Fibroblast of skin of right quadriceps (primary cell): ENCODE measurements at regions not wholly inside any gene's neighbourhood (a gene's known extent, or its start where the extent isn't known, plus 50 kb on each side); places are given as distances from the start of the nearest gene placed in this dataset.

Experiments
- DNase-seq: peaks from one replicate; pipeline ENCODE4 v3.0.0-alpha.2; 2013

DNA sequence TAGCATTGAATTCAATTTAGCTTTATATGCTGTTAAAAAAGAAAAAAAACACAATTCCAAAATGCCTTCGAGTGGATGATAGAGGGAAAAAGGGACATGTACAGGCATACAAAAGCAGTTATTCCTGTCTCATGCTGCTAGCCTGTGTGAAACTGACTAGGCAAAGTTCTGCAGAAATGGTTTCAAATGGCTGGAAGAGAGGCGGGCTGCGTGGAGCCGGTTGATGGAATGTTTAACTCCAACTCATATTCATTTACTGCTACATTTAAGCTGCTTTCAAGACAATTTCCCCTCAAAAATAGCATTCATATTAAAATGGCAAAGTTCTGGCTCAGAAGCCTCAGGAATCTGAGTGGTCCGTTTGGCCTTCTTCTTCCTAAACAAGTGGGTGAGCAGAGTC is 143.8 kb upstream of the PPARGC1A start:
- no peak for DNase-seq

DNA sequence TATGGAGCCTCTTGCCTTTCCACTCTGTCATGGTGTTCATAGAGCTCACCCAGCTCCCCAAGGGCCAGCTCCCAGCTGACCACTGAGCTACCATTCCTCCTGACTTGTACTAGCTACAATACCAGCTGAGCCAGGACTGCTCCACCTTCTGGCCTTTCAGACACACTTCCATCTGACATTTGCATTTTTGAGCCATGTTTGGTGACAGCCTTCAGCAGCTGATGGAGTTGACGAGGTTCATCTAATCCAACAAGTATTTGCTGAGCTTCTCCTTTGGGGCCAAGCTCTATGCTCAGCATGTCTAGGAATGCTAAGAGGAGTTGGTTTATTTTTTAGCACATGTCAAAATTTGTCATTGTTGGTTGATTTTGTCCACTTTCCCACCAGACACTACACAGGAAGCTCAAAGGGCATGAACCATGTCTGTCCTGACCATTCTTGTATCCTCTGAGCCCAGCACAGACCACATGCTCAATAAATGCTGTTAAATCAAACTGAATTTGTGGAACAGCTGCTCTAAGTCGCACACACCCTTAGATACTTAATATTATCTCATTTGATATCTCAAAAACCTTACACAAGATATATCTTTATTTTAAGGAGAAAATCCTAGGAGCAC is 142.6 kb upstream of the PPARGC1A start:
- DNase-seq = no peak

DNA sequence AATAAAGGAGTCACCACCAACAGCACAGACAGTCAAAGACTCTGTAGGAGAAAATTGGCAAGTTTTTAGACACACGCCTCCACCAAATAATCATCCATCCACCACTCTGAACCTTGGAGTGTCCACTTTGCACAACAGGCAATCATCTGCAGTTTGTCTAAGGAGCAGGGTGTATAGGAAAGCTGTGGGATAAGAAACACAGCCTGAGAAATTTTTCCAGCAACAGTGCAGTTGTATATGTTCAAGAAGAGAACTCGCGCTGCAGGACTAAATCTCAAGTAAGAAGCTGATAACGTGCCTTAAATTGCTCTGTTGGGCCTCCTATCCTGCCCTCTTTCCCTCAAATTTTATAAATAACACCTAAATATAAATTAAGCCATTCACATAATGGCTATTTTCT is 136.7 kb upstream of the PPARGC1A start:
- no peak for DNase-seq

DNA sequence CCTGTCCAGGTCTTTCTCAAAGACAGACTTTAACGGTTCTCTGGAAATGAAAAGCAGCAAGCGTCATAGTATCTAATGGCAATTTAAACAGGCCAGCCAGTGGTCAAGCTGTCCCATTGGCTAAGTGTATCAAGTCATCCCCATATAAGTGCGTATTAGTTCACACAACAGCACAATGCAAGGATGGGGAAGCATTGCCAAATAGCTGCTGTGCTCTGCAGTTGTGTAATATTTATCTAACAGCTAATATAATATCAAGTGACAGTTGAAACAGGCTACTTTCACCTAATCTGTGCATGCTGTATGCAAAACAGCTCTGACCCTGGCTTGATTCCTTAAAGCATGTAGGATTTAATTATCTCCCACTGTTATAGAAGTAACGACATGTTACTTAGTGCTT is 134.8 kb upstream of the PPARGC1A start:
- peak; percentile 51 for DNase-seq

DNA sequence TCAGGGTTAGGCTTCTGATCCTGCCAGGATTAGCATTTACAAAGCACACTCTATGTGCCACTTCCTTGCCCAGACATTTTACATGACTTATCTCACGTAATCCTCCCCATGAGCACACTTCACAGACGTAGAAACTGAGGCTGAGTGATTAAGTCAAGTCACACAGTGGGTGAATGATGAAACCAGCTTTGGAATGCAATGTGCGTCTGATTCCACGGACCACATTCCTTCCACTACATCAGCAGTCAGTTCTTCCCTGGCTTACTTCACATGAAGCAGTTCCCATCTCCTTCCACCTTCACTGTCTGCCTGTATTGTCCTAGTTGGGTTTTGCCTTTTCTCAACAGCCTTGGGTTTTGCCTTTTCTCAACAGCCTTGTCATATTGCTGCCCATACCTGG is 134.3 kb upstream of the PPARGC1A start:
- DNase-seq = peak; percentile 61

DNA sequence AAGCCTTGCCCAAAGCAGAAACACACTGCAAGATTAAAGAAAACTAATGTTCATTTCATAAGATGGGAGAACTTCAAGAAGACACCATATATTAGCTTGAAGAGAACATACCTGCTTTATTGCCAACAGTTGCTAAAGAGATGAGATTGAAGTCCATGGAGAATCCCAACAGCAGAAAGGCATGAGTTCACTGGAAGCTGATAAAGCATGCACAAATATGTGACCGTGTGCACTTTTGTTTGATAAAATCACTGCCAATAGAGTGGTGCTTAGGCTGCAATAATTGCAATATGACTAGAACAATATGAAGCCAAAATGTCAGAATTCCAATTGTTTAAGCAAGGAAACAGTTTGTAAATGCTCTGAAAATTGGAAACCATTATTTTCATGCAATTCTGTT is 125.9 kb upstream of the PPARGC1A start:
- no peak for DNase-seq

DNA sequence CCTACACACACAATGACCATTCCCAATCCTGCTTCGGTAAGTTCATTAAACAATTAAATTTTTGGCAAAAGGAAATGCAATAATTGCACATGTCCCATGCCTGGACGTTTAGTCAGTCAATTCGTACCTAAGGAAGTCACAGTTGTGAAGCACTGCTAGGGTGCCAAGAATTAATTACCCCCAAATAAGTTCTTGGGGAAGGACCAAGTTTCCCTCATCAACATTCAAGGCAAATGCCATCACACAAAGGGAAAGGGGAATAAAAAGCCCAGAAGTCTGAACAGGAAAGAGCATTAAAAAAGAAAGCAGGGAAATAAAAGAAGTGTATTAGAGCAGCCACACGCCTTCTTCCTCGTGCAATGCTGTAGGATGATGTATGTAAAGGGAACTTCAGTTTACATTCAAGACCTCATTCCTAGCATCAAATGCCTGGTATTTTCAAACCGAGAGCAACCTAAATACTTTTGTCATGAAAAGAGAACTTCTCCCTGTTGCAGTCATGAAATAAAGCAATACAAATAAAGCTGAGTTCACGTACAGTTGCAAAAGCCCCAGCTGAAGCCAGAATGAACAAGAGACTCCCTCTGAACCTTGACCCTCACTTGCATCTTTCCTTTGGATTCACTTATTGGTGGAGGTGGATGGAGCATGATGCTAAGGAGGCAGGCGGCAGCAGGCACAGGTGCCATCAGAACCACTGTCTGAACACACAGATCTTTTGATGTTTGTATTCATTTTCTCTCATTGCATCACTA is 124.0 kb upstream of the PPARGC1A start:
- DNase-seq = no peak

DNA sequence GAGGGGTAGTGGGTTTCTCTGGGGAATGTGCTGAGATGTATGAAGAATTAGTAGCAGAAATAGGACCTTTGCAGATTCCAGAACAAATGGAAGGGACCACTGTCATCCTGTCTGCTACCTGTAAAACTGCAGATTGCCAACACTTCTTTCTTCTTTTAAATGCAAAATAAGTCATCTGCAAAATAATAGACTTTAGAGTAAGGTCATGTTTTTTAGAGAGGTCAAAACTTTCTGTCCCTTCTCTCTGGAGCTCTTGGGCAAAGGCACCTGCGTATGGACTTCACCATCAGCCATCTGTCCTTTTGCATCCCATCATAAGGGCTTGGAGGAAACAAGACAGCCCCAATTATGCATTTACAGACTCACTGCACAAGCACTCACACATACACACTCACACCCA is 121.1 kb upstream of the PPARGC1A start:
- no peak for DNase-seq

DNA sequence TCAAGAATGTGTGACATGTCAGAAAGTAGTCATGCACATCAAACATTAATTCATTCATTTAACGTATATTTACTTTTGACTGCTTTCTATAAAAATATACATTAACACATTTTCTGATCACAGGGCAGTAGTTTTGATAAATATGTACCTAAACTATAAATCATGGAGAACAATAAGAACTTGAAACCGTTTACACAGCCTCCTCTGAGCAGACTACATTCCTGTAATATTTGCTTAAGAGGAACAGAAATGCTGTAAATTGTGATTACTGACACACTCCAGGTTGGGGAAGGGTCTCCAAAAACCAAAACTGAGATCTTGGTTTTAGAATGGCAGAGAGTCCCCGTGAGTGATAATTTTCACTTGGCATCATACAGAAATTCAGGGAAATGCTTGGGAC is 120.7 kb upstream of the PPARGC1A start:
- DNase-seq = no peak

DNA sequence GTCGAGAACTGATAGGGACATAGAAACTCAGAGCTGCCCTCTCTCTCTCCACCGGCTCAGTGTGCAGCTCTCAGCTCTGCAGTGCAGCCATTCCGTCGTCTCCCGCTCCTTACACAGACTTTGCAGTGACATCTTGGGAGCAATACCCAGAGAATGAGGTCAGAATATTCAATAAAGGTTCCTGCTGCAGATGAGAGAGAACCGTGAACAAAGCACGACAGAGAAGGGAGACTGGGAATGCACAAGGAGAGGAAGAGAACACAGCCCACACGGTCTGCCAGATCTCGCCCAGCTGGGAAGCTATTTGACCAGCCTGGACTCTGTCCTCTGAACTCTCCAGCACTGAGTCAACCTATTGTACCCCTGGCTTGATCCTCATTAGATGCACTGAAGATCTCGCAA is 118.0 kb upstream of the PPARGC1A start:
- no peak for DNase-seq

DNA sequence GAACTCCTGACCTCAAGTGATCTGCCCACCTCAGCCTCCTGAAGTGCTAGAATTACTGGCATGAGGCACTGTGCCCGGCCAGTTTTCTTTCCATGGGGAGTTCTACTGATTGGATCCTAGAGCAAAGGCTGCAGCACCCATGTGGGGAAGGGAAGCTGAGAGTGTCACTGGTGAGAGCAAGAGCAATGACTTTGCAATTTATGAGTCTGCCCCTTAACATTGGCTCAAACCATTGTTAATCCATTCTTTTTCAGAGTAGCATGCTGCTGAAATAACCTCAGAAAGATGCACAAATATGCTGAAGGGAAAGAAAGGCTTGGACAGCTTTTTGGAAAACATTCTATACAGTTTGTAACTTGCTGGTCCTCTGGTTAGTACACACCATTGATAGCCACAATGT is 116.4 kb upstream of the PPARGC1A start:
- DNase-seq = no peak

DNA sequence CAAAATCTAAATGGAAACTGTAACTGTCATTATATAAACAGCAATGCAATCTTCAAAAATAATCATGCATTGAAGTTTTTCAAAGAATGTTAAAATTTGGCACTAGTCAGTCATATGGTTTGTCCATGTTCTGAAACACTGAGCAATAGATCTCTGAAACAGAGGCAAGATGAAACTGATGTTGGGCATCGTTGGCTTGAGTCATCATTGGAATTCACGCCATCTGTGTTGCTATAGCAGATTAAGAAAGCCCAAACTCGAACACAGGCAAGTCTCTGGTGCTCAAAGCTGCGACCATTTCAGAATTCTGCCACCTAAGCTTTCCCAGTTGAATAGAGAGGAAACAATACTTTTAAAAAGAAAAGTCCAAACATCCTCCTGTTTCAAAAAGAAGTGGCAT is 114.1 kb upstream of the PPARGC1A start:
- DNase-seq = peak; percentile 15

DNA sequence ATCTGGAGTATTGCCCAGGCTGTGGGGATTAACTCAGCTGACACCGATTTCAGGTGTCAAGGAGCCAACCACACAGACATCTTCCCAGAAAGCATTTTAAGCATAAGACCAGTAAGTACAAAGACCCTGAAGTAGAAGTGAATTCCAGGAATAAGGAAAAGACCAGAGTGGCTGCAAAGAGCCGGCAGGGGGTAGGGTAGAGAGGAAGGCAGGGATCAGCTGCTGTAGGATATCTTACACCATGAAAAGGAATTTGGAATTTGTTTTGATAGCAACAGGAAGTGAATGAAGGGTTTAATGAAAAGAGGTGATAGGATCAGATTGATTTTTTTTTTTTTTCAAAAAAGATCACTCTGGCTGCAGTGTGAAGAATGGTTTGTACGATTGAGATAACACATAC is 113.6 kb upstream of the PPARGC1A start:
- DNase-seq = no peak

DNA sequence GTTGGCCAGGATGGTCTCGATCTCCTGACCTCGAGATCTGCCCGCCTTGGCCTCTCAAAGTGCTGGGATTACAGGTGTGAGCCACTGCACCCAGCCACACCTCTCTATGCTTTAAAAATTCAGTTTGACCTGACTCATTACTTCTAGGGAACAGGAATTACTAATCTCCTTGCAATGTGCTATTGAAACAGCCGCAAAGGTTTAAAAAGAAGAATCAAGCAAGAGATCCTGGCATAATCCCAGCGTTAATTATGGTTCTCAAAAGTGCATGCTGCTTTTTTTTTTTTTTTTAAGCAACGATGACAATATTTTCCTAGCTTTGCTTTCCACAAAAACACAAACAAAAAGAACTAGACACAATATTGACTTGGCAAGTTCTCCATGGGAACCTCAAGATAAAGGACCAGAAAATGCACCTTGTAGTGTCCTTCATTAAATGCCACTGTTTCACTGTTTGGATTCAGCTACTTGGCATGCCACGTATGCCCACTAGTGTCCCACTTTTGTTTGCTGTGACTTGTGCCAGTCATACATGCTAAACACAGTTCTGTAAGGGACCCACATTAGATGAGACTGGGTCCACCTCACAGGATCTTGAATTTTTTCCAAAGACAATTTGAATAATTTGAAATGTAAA is 112.6 kb upstream of the PPARGC1A start:
- DNase-seq = peak; percentile 21

DNA sequence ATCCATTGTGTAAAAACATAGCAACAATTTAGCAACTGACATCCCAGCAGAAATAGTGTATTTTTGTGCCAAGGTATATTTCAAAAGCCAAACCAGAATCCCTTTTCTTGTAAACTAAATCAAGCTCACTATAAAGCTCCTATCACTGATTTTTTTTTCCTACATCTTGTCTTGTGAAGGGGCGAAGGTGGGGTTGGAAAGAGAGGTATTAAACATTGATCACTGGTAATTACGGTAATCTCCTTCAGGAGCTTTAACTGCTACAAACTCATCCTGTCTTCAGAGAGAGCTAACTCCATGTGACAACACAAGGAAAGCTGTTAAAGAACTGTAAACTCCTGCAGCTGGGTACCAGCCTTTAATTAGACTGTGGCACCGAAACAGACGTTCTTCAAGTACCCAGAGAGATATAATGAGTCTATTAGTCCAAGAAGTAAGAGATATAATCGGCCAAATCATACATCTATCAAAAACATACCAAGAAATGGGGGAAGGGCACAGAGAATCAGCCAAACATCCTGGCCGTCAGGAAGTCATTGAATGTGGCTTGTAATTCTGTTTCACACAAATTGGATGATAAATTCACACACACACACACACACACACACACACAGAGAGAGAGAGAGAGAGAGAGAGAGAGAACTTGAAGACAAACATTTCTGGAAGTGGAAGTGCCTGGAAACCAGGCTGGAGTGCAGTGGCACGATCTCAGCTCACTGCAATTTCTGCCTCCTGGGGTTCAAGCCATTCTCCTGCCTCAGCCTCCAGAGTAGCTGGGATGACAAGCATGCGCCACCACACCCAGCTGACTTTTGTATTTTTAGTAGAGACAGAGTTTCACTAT is 111.9 kb upstream of the PPARGC1A start:
- no peak for DNase-seq

DNA sequence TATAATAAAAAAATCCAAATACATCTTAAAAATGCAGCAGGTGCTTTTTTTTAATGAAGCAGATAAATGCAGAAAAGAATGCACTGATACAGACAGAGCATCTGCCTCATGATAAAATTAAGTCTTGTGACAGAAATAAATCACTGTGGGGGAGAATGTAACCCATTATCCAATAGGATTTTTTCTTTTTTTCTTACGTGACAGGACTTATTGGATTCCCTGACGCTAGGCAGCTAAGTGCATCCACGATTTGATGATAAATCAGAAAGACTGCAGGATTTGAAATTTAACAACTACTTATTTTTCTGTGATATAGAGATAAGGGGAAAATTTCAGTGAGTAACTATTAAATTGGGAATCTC is 110.6 kb upstream of the PPARGC1A start:
- no peak for DNase-seq

DNA sequence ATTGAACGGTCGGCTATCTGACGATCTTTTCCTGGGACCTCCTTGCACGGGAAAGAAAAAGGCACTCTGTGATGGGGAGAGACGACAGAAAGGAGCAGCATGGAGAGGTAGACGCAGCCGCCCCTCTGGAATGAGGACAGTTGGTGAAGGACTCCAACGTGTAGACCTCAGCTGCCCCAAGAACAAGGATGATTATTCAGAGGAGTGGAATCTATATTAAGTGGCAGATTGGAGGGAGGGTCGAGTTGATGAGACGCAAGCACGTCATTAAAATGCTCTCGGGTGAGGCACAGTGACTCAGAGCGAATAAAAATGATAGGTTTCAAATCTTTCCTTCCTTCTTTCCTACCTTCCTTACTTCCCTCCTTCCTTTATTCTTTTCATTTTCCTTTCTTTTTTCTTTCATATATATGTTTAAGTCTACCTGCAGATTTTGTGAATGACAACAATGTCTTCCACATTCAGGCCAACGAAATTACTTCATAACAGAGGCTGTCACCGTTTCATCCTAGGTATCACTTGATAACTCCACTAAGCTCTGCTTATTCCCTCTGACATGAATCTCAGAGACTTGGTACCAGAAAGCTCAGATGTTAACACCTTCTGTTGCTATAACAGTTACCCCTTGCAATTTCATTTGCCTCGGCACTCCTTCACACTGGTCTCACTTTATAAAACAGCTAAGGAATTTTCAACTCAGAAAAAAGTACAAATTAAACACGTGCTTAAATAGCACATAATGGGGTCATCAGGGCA is 110.0 kb upstream of the PPARGC1A start:
- DNase-seq = peak; percentile 44

DNA sequence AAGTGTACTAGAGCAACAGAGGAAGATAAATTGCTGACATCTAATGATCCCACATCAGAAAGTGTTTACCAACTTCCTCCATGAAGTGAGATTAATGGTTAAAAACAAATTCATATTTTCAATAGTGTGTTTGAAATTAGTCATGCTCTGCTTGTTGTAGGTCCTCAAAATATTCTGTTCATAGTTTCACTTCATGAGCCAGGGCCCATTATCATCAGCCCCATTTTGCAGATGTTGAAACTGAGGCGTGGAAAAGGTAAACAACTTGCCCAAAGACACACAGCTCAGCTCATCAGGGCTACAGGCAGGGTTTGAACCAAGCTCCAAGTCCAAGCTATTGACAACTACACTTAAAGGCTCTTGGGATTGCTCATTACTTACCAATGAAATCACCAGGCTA is 103.5 kb upstream of the PPARGC1A start:
- no peak for DNase-seq

DNA sequence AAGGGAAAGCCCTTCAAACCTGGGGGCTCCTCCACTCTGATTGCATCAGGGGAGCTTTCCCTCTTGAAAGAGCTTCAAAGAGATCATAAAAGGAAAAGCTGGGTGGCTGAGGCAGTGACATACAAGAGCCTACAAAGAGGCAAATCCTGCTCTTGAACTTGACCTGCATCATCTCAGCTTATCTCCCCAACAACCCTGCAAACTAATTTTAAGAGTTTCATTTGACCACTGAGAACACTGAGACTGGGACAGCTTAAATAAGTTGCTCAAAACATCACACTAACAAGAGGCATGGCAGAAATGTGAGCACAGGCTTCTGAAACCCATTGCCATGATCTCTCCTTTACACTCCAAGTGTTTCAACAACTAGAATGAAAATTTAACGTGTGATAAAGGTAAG is 101.6 kb upstream of the PPARGC1A start:
- DNase-seq = no peak

DNA sequence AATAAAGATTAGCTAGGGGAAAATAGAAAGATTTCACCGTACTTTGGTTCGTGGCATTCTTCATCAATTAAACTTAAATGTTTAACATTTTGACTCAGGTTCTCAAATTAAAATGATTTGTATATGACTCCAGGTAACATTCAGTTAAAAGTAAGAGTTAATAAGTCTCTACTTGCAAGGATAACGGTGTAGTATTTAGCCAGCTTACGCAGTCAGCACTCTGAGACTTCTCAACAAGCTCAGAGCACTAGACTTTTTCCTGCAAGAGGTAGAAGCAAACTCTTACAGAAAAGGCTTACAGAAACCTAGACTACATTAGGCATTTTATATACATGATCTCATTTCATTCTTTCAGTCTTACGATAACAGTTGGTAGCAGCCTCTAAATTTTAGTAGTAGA is 96.4 kb upstream of the PPARGC1A start:
- DNase-seq = no peak

DNA sequence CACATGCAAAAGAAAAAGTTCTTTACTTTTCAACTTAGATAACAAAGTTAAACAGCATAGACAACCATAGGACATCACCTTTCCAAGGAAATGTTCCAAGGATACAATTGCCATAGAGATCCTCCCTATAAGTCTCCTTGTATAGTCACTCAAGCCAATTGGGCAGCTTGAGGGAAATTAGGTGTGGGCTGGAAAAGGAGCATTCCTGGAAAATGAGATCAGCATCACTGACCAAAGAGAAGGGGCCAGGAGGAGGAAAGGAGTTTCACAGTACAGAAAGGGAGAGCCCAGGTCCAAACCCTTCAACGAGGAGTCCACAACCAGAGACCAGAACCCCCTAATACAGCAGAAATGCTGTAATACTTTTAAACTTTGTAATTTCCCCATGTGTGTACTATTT is 91.5 kb upstream of the PPARGC1A start:
- peak; percentile 8 for DNase-seq

DNA sequence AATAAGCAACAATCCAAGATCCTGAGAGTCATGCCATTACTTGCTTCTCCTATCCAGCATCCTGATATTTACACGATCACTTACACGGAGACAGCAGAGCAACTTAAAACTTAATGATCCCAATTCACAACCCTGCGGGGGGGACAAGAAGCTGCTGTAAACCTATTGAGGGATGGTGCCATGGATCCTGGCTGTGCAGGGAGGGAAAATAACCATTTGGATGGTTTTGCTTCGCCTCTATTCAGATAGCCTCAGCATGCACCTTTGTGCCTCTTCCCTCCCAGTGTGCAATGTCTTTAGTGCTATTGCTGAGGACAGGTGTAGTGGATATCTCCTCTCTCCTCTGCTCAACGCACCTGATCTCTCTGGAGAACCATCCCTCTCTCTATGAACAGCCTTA is 89.7 kb upstream of the PPARGC1A start:
- DNase-seq = no peak

DNA sequence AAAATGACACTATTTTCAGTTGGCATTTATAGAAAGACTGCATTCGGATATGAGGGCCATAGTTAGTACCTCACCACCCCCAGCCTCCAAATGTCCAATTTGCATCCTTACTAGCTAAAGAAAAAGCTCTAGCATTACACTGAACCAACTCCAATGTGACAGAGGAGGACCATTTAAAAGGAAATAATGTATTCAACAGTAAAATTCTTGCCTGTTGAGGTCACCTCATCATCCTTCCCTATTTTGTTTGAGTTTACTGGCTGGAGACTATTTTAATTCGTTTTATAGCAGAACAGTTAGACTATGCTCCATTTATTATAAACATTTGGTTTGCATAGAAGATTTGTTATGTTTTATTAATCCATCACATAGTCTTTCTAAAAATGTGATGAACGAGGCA is 88.2 kb upstream of the PPARGC1A start:
- peak; percentile 38 for DNase-seq
